SK-N-MC (cell line): ENCODE measurements at regions not wholly inside any gene's neighbourhood (a gene's known extent, or its start where the extent isn't known, plus 50 kb on each side); places are given as distances from the start of the nearest gene placed in this dataset.

Experiments
- EZH2 ChIP-seq: fragments of 200-600 bp; sonication (generic); IDR thresholded peaks from one replicate; pipeline ENCODE4 v1.6.1; 2017; ENCODE audit warnings: antibody characterized with exemption
- FOXP2 ChIP-seq: optimal IDR thresholded peaks from 2 replicates; pipeline ENCODE3; 2011; ENCODE audit warnings: mild to moderate bottlenecking, moderate library complexity; ENCODE audit not compliant: insufficient read depth; ENCODE audit errors: extremely low read length, control extremely low read depth
- POLR2AphosphoS5 ChIP-seq: IDR thresholded peaks from 2 replicates; pipeline ENCODE4 v1.6.1; 2012; ENCODE audit warnings: mild to moderate bottlenecking, low read depth, low read length, borderline replicate concordance

- TF ChIP-seq POLR2AphosphoS5 (no peak), EZH2 (no peak), FOXP2 (no peak)
Measured at GRCh38 chr2:153134725-153135124, 343.8 kb downstream of the RPRM start.
